Vagina (tissue), 2 donors: ENCODE measurements at regions not wholly inside any gene's neighbourhood (a gene's known extent, or its start where the extent isn't known, plus 50 kb on each side); places are given as distances from the start of the nearest gene placed in this dataset.
"Not testable (repeated sequence)": the region's sequence is repeated elsewhere in the genome, so short reads cannot be mapped to it uniquely, and the experiment has no call there.

Experiments used
- DNase-seq, 2 donors: peaks; one replicate each; pipeline ENCODE4 v3.0.0-alpha.2; 2017; ENCODE audit errors: extremely low spot score in 2 of 2
- H3K27ac ChIP-seq: fragments of 200-600 bp; sonication (generic); one replicate; pipeline ENCODE4 v1.5.1; 2019
- H3K27me3 ChIP-seq: fragments of 200-600 bp; sonication (generic); one replicate; pipeline ENCODE4 v1.5.1; 2019
- H3K36me3 ChIP-seq, 2 donors: fragments of 200-600 bp; sonication (generic); one replicate each; pipeline ENCODE4 v1.5.1; 2017 to 2019
- H3K4me1 ChIP-seq: fragments of 200-600 bp; sonication (generic); one replicate; pipeline ENCODE4 v1.5.1; 2019
- H3K4me3 ChIP-seq, 2 donors: fragments of 200-600 bp; sonication (generic); 1 replicate in 1 of 2; 2 replicates in 1 of 2; pipeline ENCODE4 v1.5.1; 2016 to 2019
- H3K9me3 ChIP-seq: fragments of 200-600 bp; sonication (generic); one replicate; pipeline ENCODE4 v1.5.1; 2019
- POLR2A ChIP-seq, 2 donors: fragments of 450-650 bp; IDR thresholded peaks; one replicate each; pipeline ENCODE4 v1.6.1; 2017; ENCODE audit warnings: antibody characterized with exemption in 2 of 2, mild to moderate bottlenecking in 2 of 2, moderate library complexity in 2 of 2
- POLR2AphosphoS5 ChIP-seq, 2 donors: sonication (generic); formaldehyde crosslinking; IDR thresholded peaks; one replicate each; pipeline ENCODE4 v1.9.0; 2017; ENCODE audit warnings: antibody characterized with exemption in 2 of 2, mild to moderate bottlenecking in 2 of 2, low read depth in 1 of 2; ENCODE audit not compliant: insufficient read depth in 1 of 2
- intact Hi-C: fragments of 100-400 bp; cut with DNase I; formaldehyde crosslinking; loops from one replicate; pipeline ENCODE4 v1.15.1; 2023
- TF ChIP-seq, protein P1 (sequence below), 3 experiments: fragments of 450-650 bp in 2 of 3; fragments of 200-600 bp in 1 of 3; sonication (generic) in 1 of 3; IDR thresholded peaks; one replicate each; pipeline ENCODE4 v1.5.1; 2017 to 2019; ENCODE audit warnings: antibody characterized with exemption in 3 of 3, mild to moderate bottlenecking in 2 of 3, moderate library complexity in 2 of 3

DNA sequence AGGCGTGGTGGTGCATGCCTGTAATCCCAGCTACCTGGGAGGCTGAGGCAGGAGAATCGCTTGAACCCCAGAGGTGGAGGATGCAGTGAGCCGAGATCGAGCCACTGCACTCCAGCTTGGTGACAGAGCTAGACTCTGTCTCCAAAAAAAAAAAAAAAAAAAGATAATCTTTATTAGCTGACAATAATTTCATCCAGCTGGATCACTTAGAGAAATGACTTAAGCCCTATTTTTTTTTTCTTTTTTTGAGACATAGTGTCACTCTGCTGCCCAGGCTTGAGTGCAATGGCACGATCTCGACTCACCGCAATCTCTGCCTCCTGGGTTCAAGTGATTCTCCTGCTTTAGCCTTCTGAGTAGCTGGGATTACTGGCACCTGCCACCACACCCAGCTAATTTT is 51.6 kb upstream of the MAP4K4 start:
- intact Hi-C loops: loop anchor here (10.0 kb wide), 1 partner anchor 1589 kb away; no protein-coding TSS in a partner anchor
- H3K4me1 ChIP-seq, H3K27me3 ChIP-seq, H3K4me3 ChIP-seq, H3K36me3 ChIP-seq, H3K9me3 ChIP-seq, H3K27ac ChIP-seq, DNase-seq: not testable (repeated sequence)

DNA sequence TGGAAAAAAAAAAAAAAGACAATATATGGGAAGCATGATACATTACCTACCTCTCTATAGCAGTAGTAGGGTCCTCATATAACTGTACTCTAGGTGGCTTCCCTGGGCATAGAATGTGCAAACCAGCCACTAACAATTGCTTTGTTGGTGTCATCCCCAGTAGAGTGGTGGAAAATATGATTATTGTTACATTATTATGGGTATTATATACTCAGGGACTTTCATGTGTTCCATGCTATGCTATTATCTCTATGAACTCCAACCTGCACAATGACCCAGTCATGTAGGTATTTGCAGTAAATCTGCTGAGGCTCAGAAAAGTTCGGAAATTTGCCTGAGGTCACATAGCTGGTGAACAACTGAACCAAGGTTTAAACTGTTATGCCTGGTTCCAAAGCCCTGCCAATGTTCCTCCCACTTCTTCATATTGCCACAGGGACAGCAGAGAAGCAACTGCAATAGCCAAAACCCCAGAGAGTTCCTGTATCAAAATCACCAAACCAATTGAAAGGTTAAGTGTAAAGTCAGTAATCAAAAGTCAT is 52.6 kb upstream of the MAP4K4 start:
- H3K36me3 ChIP-seq: no peaks in the 10 kb centered on the region
- H3K27me3 ChIP-seq: no peaks in the 10 kb centered on the region
- H3K9me3 ChIP-seq: no peaks in the 10 kb centered on the region
- no peaks in the 10 kb centered on the region for H3K4me1 ChIP-seq
- H3K4me3 ChIP-seq: no peak overlapping the region
- intact Hi-C loops: loop anchor here (10.0 kb wide), 1 partner anchor 1590 kb away; no protein-coding TSS in a partner anchor
- TF ChIP-seq, protein P1, sequence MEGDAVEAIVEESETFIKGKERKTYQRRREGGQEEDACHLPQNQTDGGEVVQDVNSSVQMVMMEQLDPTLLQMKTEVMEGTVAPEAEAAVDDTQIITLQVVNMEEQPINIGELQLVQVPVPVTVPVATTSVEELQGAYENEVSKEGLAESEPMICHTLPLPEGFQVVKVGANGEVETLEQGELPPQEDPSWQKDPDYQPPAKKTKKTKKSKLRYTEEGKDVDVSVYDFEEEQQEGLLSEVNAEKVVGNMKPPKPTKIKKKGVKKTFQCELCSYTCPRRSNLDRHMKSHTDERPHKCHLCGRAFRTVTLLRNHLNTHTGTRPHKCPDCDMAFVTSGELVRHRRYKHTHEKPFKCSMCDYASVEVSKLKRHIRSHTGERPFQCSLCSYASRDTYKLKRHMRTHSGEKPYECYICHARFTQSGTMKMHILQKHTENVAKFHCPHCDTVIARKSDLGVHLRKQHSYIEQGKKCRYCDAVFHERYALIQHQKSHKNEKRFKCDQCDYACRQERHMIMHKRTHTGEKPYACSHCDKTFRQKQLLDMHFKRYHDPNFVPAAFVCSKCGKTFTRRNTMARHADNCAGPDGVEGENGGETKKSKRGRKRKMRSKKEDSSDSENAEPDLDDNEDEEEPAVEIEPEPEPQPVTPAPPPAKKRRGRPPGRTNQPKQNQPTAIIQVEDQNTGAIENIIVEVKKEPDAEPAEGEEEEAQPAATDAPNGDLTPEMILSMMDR (IDR thresholded peaks at IDR 0.05): no peak
- H3K27ac ChIP-seq: no peak overlapping the region
- DNase-seq: no peak

DNA sequence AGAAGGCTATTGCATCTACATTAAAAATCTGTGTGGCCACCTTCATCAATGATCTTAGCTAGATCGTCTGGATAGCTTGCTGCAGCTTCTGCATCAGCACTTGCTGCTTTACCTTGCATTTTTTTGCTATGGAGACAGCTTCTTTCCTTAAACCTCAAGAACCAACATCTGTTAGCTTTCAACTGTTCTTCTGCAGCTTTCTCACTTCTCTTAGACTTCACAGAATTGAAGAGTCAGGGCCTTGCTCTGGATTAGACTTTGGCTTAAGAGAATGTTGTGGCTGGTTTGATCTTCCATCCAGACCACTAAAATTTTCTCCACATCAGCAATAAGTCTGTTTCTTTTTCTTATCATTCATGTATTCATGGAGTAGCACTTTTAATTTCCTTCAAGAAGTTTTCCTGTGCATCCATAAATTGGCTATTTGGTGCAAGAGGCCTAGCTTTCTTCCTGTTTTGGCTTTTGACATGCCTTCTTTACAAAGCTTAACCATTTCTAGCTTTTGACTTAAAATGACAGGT is 54.4 kb upstream of the MAP4K4 start:
- H3K27me3 ChIP-seq: no peaks in the 10 kb centered on the region
- H3K9me3 ChIP-seq: no peaks in the 10 kb centered on the region
- H3K4me3 ChIP-seq: no peak overlapping the region
- intact Hi-C loops: loop anchor here (10.0 kb wide), 1 partner anchor 1592 kb away; no protein-coding TSS in a partner anchor
- no peak overlapping the region for H3K27ac ChIP-seq
- TF ChIP-seq POLR2AphosphoS5 (IDR thresholded peaks at IDR 0.05; ENCODE audit: insufficient read depth in 1 of 2, low read depth in 1 of 2) (no peak), POLR2A (IDR thresholded peaks at IDR 0.05) (no peak)
- TF ChIP-seq, protein P1 (IDR thresholded peaks at IDR 0.05): no peak
- no peaks in the 10 kb centered on the region for H3K4me1 ChIP-seq
- DNase-seq: no peak
- no peaks in the 10 kb centered on the region for H3K36me3 ChIP-seq

DNA sequence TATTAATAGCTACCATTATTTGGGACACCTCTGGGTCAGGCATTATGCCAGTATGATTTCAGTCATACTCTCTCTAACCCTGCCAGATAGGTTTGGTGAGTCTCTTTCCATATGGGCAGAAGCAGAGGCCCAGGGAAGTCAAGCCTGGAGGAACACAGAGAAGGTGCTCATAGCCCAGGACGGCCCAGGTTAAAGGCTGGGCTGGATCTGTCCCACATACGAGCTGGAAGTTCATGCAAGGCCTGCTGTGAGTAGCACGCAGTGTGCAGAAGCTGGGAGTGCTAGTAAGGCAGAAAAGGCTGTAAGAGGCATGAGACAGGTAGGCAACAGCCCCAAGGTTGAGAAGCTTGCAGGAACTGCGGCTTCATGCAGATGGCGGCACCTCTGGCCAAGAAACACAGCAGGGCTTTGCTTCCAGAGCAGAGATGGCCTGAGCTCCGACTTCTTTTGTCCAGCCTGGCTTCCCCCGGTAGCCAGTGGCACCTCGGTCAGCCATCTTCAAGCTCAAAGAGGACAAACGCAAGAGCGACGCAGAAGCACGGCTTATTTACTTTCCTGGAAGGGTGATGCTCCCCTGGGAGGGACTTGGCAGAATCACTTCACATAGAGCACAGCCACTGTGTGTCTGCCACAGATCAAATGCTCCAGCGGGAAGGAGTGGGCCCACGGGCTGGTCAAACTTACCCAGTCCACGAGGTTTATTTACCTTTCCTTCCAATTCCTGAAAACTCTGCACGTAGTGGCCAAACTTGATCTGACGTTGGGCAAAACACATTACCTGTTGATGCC is 58.5 kb upstream of the MAP4K4 start:
- Histone ChIP-seq H3K36me3 (no peaks in the 10 kb centered on the region), H3K27ac (no peak overlapping the region), H3K27me3 (no peaks in the 10 kb centered on the region), H3K4me1 (no peaks in the 10 kb centered on the region), H3K9me3 (no peaks in the 10 kb centered on the region), H3K4me3 (no peak overlapping the region)
- intact Hi-C loops: no loop called here
- TF ChIP-seq, protein P1 (IDR thresholded peaks at IDR 0.05): no peak
- no peak for TF ChIP-seq POLR2AphosphoS5 (IDR thresholded peaks at IDR 0.05; ENCODE audit: insufficient read depth in 1 of 2, low read depth in 1 of 2)
- no peak for TF ChIP-seq POLR2A (IDR thresholded peaks at IDR 0.05)
- no peak for DNase-seq

- H3K36me3 ChIP-seq: no peaks in the 10 kb centered on the region
- intact Hi-C loops: no loop called here
- no peak for DNase-seq
- no peaks in the 10 kb centered on the region for H3K4me1 ChIP-seq
- H3K9me3 ChIP-seq: no peaks in the 10 kb centered on the region
- no peaks in the 10 kb centered on the region for H3K27me3 ChIP-seq
- H3K27ac ChIP-seq: no peak overlapping the region
- TF ChIP-seq POLR2A (IDR thresholded peaks at IDR 0.05) (no peak), POLR2AphosphoS5 (IDR thresholded peaks at IDR 0.05; ENCODE audit: insufficient read depth in 1 of 2, low read depth in 1 of 2) (no peak)
- TF ChIP-seq, protein P1 (IDR thresholded peaks at IDR 0.05): no peak
- H3K4me3 ChIP-seq: no peak overlapping the region
Measured at GRCh38 chr2:101638181-101638711, 59.3 kb upstream of the MAP4K4 start.
